HG03432 (cell line): ENCODE measurements at regions not wholly inside any gene's neighbourhood (a gene's known extent, or its start where the extent isn't known, plus 50 kb on each side); places are given as distances from the start of the nearest gene placed in this dataset.

Experiments
- ATAC-seq: cut with Tn5 transposase; IDR thresholded peaks from one replicate; pipeline ENCODE4 v1.9.1; 2021; ENCODE audit warnings: mild to moderate bottlenecking, moderate library complexity; ENCODE audit not compliant: unreplicated experiment

- ATAC-seq, result no peak
These were observed 53.3 kb downstream of the BLID start for GRCh38 chr11:122062763-122063162.

- no peak for ATAC-seq
These were observed 56.5 kb downstream of the BLID start for GRCh38 chr11:122059565-122059964.

GRCh38 chr11:122050021-122050690 is 65.9 kb downstream of the BLID start:
- no peak for ATAC-seq

- ATAC-seq, result no peak
These were observed 67.6 kb downstream of the BLID start for GRCh38 chr11:122048401-122048800.

GRCh38 chr11:122046846-122047245 is 69.2 kb downstream of the BLID start:
- ATAC-seq, result no peak

- ATAC-seq, result no peak
These were observed 69.6 kb downstream of the BLID start for GRCh38 chr11:122046438-122046837.

GRCh38 chr11:122045181-122045586 is 70.8 kb downstream of the BLID start:
- no peak for ATAC-seq

GRCh38 chr11:122044086-122044485 is 71.9 kb downstream of the BLID start:
- ATAC-seq, result no peak

GRCh38 chr11:122042981-122043380 is 73.0 kb downstream of the BLID start:
- no peak for ATAC-seq

- no peak for ATAC-seq
These were observed 75.6 kb downstream of the BLID start for GRCh38 chr11:122040464-122040863.

GRCh38 chr11:122038543-122038942 is 77.5 kb downstream of the BLID start:
- ATAC-seq, result no peak

GRCh38 chr11:122037911-122038310 is 78.1 kb downstream of the BLID start:
- ATAC-seq, result no peak

- ATAC-seq, result no peak
These were observed 79.5 kb downstream of the BLID start for GRCh38 chr11:122036493-122036892.

- ATAC-seq, result no peak
These were observed 80.0 kb downstream of the BLID start for GRCh38 chr11:122036018-122036417.

- no peak for ATAC-seq
These were observed 82.4 kb downstream of the BLID start for GRCh38 chr11:122033631-122034030.

- no peak for ATAC-seq
These were observed 82.8 kb downstream of the BLID start for GRCh38 chr11:122033193-122033592.

- ATAC-seq, result no peak
These were observed 83.7 kb downstream of the BLID start for GRCh38 chr11:122032317-122032716.

- no peak for ATAC-seq
These were observed 84.2 kb downstream of the BLID start for GRCh38 chr11:122031813-122032212.

GRCh38 chr11:122030286-122030685 is 85.7 kb downstream of the BLID start:
- ATAC-seq, result no peak

- no peak for ATAC-seq
These were observed 87.5 kb downstream of the BLID start for GRCh38 chr11:122028545-122028944.

- no peak for ATAC-seq
These were observed 88.0 kb downstream of the BLID start for GRCh38 chr11:122028036-122028435.

GRCh38 chr11:122025757-122026156 is 90.3 kb downstream of the BLID start:
- no peak for ATAC-seq

- no peak for ATAC-seq
These were observed 91.7 kb downstream of the BLID start for GRCh38 chr11:122024278-122024677.
